ENCODE measurements at regions not wholly inside any gene's neighbourhood (a gene's known extent, or its start where the extent isn't known, plus 50 kb on each side); places are given as distances from the start of the nearest gene placed in this dataset.

- TF ChIP-seq CTCF (IDR thresholded peaks at IDR 0.05) (no peak), POLR2A (IDR thresholded peaks at IDR 0.05) (no peak)
These were observed 82.2 kb downstream of the LACC1 start for GRCh38 chr13:43961909-43962308.

Measured in uterus (tissue), 2 donors.